Calu3 (cell line): ENCODE measurements at regions not wholly inside any gene's neighbourhood (a gene's known extent, or its start where the extent isn't known, plus 50 kb on each side); places are given as distances from the start of the nearest gene placed in this dataset.

ENCODE experiments used
- BruUV-seq: library from RNA; stranded (reverse); fragments of 400-500 nt; replicated peaks from 2 replicates; lab custom pipeline; 2021; lab: Mats Ljungman, UMichigan
- CTCF ChIA-PET: fragments of 300-600 bp; sonication (Branson Sonifier 250); formaldehyde crosslinking; loops from one replicate; lab custom pipeline; 2022; ENCODE audit warnings: antibody characterized with exemption; lab: Charles Lee
- DNase-seq: peaks from one replicate; pipeline ENCODE4 v3.0.0; 2022
- H3K27ac Mint-ChIP-seq: one replicate; pipeline ENCODE4 v1.8.0; 2022; ENCODE audit warnings: mixed read lengths; ENCODE audit not compliant: unreplicated experiment
- H3K27me3 Mint-ChIP-seq: one replicate; pipeline ENCODE4 v1.8.0; 2022; ENCODE audit warnings: mixed read lengths; ENCODE audit not compliant: unreplicated experiment
- H3K36me3 Mint-ChIP-seq: one replicate; pipeline ENCODE4 v1.8.0; 2022; ENCODE audit warnings: mild to moderate bottlenecking, moderate library complexity, mixed read lengths; ENCODE audit not compliant: insufficient read depth, unreplicated experiment
- H3K4me1 Mint-ChIP-seq: one replicate; pipeline ENCODE4 v1.8.0; 2022; ENCODE audit warnings: mild to moderate bottlenecking, low read depth, mixed read lengths; ENCODE audit not compliant: unreplicated experiment
- H3K4me3 Mint-ChIP-seq: one replicate; pipeline ENCODE4 v1.8.0; 2022; ENCODE audit warnings: mild to moderate bottlenecking, low read depth, moderate library complexity, mixed read lengths; ENCODE audit not compliant: unreplicated experiment
- H3K9me3 Mint-ChIP-seq: one replicate; pipeline ENCODE4 v1.8.0; 2022; ENCODE audit warnings: low read depth, mixed read lengths; ENCODE audit not compliant: unreplicated experiment
- intact Hi-C: fragments of 100-400 bp; cut with micrococcal nuclease; formaldehyde crosslinking; loops from one replicate; pipeline ENCODE4 v1.10.0; 2022; ENCODE audit not compliant: unreplicated experiment
- TF ChIP-seq, protein P1 (sequence below): fragments of 200-600 bp; IDR thresholded peaks from one replicate; pipeline ENCODE4 v1.8.0; 2022; ENCODE audit warnings: antibody characterized with exemption; ENCODE audit not compliant: unreplicated experiment

DNA sequence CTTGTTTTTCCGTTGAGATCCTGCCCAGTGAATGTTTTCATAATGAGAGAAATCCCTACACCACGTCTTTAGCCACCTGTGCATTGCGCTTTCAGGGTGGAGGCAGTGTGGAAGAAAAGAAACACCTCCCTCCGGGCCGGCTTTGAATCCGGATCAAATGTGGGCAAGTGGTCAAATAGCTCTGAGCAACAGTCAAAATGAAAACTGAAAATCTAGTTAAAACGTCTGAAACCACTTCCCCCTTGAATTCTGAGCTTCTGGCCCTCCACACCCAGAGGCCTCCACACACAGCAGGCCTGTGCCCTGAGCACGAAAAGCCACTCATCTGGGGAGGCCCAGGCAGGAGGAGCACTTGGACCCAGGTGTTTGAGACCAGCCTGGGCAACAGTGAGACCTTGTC, 263.6 kb upstream of the SALL3 start:
- TF ChIP-seq, protein P1, sequence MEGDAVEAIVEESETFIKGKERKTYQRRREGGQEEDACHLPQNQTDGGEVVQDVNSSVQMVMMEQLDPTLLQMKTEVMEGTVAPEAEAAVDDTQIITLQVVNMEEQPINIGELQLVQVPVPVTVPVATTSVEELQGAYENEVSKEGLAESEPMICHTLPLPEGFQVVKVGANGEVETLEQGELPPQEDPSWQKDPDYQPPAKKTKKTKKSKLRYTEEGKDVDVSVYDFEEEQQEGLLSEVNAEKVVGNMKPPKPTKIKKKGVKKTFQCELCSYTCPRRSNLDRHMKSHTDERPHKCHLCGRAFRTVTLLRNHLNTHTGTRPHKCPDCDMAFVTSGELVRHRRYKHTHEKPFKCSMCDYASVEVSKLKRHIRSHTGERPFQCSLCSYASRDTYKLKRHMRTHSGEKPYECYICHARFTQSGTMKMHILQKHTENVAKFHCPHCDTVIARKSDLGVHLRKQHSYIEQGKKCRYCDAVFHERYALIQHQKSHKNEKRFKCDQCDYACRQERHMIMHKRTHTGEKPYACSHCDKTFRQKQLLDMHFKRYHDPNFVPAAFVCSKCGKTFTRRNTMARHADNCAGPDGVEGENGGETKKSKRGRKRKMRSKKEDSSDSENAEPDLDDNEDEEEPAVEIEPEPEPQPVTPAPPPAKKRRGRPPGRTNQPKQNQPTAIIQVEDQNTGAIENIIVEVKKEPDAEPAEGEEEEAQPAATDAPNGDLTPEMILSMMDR: no peak
- Mint-ChIP-seq H3K27ac (no peak overlapping the region), H3K27me3 (no peaks in the 10 kb centered on the region)

DNA sequence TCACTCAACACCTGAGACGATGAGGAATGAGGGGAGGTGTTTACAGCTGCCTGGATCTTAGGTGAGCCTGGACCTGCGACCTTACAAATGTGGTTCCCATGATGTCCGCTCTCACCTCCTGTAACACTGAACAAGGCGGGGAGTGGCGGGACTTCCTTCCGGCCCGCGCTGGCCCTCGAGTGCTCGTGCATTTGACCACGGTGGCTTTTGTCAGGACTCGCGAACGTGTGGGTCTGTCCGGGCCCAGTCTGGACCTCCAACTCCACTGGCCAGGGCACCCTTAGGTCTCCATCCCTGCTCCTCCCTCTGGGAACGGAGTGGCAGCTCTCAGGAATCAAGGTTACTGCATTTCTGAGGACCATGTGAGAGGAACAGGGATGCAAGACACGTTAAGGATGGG, 263.0 kb upstream of the SALL3 start:
- H3K4me1 Mint-ChIP-seq: no peaks in the 10 kb centered on the region
- intact Hi-C loops: no loop called here
- TF ChIP-seq, protein P1: no peak
- H3K27ac Mint-ChIP-seq: no peak overlapping the region
- CTCF ChIA-PET: no interaction called here
- DNase-seq: no peak
- BruUV-seq: no TSS peak
- peaks cover 6% of the 10 kb centered on the region for H3K36me3 Mint-ChIP-seq
- H3K4me3 Mint-ChIP-seq: no peak overlapping the region
- no peaks in the 10 kb centered on the region for H3K27me3 Mint-ChIP-seq
- peaks cover 12% of the 10 kb centered on the region for H3K9me3 Mint-ChIP-seq

More for the DNA sequence above, 263.6 kb upstream of the SALL3 start:
- CTCF ChIA-PET: no interaction called here
- no peak for DNase-seq
- BruUV-seq: no TSS peak
- H3K36me3 Mint-ChIP-seq: peaks cover 6% of the 10 kb centered on the region
- H3K9me3 Mint-ChIP-seq: peaks cover 13% of the 10 kb centered on the region
- H3K4me1 Mint-ChIP-seq: no peaks in the 10 kb centered on the region
- H3K4me3 Mint-ChIP-seq: no peak overlapping the region
- intact Hi-C loops: no loop called here

DNA sequence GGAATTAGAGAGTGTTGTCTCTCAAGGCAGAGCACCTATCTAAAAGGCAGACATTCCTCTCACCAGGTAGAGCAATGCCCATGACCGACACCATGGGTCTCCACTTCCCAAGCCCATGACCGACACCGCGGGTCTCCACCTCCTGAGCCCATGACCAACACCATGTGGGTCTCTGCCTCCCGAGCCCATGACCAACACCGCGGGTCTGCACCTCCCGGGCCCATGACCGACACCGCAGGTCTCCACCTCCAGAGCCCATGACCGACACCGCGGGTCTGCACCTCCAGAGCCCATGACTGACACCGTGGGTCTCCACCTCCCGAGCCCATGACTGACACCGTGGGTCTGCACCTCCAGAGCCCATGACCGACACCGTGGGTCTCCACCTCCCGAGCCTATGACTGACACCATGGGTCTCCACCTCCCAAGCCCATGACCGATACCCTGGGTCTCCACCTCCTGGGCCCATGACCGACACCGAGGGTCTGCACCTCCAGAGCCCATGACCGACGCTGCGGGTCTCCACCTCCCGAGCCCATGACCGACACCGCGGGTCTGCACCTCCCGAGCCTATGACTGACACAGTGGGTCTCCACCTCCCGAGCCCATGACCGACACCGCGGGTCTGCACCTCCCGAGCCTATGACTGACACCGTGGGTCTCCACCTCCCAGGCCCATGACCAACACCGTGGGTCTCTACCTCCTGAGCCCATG, 262.4 kb upstream of the SALL3 start:
- TF ChIP-seq, protein P1: no peak
- CTCF ChIA-PET: no interaction called here
- Mint-ChIP-seq H3K27me3 (no peaks in the 10 kb centered on the region), H3K4me1 (no peaks in the 10 kb centered on the region), H3K4me3 (no peak overlapping the region), H3K9me3 (peaks cover 13% of the 10 kb centered on the region), H3K27ac (no peak overlapping the region), H3K36me3 (peaks cover 6% of the 10 kb centered on the region)
- BruUV-seq: no TSS peak
- no peak for DNase-seq
- intact Hi-C loops: no loop called here

DNA sequence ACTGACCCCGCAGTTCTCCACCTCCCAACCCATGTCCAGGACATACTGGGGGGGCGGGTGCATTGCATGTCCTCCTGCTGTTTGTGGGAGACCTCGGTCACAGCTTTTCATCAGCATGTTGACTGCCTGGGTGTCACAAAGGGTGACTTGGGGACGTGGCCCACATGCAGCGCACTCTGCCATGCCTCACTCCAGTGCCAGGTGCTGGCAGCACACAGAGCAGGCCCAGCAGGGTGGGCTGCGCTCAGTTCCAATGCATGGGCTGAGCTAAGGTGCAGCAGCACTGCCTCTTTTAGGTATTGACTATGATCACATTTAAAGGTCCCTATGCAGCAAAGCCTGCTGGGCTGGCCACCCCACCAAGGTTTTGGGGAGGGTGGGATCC, 261.9 kb upstream of the SALL3 start:
- H3K4me1 Mint-ChIP-seq: no peaks in the 10 kb centered on the region
- H3K36me3 Mint-ChIP-seq: peaks cover 6% of the 10 kb centered on the region
- BruUV-seq: no TSS peak
- H3K27me3 Mint-ChIP-seq: no peaks in the 10 kb centered on the region
- TF ChIP-seq, protein P1: no peak
- CTCF ChIA-PET: no interaction called here
- intact Hi-C loops: no loop called here
- H3K9me3 Mint-ChIP-seq: peaks cover 13% of the 10 kb centered on the region
- no peak overlapping the region for H3K4me3 Mint-ChIP-seq
- no peak overlapping the region for H3K27ac Mint-ChIP-seq
- no peak for DNase-seq
